HL-60 (cell line): ENCODE measurements at regions not wholly inside any gene's neighbourhood (a gene's known extent, or its start where the extent isn't known, plus 50 kb on each side); places are given as distances from the start of the nearest gene placed in this dataset.

Experiments
- DNase-seq, 2 experiments: peaks; one replicate each; pipeline ENCODE4 v3.0.0-alpha.2; 2010 to 2020; ENCODE audit warnings: low read depth in 1 of 2, low spot score in 1 of 2
- H3K27ac ChIP-seq: fragments of 250-450 bp; sonication (Bioruptor Pico); replicated peaks from 2 replicates; pipeline ENCODE4 v1.5.1; 2020; ENCODE audit warnings: mild to moderate bottlenecking, moderate library complexity
- H3K27me3 ChIP-seq: fragments of 250-450 bp; sonication (Bioruptor Pico); 2 replicates; pipeline ENCODE4 v1.5.1; 2021; ENCODE audit warnings: mild to moderate bottlenecking, moderate library complexity; ENCODE audit not compliant: insufficient read depth, poor library complexity, severe bottlenecking
- H3K4me3 ChIP-seq: replicated peaks from 2 replicates; pipeline ENCODE4 v1.5.1; 2011; ENCODE audit warnings: mild to moderate bottlenecking, control low read depth, low read length; ENCODE audit not compliant: insufficient read depth
- CTCF ChIP-seq: IDR thresholded peaks from one replicate; pipeline ENCODE4 v1.5.1; 2011; ENCODE audit warnings: low read length, control low read depth, inconsistent platforms; ENCODE audit not compliant: insufficient read depth
- GABPA ChIP-seq: IDR thresholded peaks from 2 replicates; pipeline ENCODE4 v1.6.1; 2012; ENCODE audit warnings: low read depth
- POLR2AphosphoS5 ChIP-seq: IDR thresholded peaks from 2 replicates; pipeline ENCODE4 v1.6.1; 2012; ENCODE audit warnings: low read depth
- REST ChIP-seq: IDR thresholded peaks from 2 replicates; pipeline ENCODE4 v1.6.1; 2012; ENCODE audit warnings: low read depth; ENCODE audit not compliant: insufficient replicate concordance
- SPI1 ChIP-seq: IDR thresholded peaks from 2 replicates; pipeline ENCODE4 v1.6.1; 2012; ENCODE audit warnings: low read depth, mild to moderate bottlenecking, borderline replicate concordance

- no peak overlapping the region for H3K4me3 ChIP-seq
- H3K27ac ChIP-seq = peak overlapping the region; percentile 59
- DNase-seq = peak; percentile 30 to 82
- no peaks in the 10 kb centered on the region for H3K27me3 ChIP-seq
- TF ChIP-seq REST (no peak), POLR2AphosphoS5 (peak; percentile 63)
These were observed 55.3 kb upstream of the CA12 start for GRCh38 chr15:63436872-63437375.

GRCh38 chr15:63439536-63440264 lies 58.1 kb upstream of the CA12 start:
- TF ChIP-seq REST = no peak
- no peak for TF ChIP-seq POLR2AphosphoS5
- TF ChIP-seq CTCF = no peak
- TF ChIP-seq GABPA = no peak
- TF ChIP-seq SPI1 = no peak
- DNase-seq = no peak
- H3K4me3 ChIP-seq = no peak overlapping the region
- H3K27me3 ChIP-seq = no peaks in the 10 kb centered on the region
- no peak overlapping the region for H3K27ac ChIP-seq

- Histone ChIP-seq H3K27ac (no peak overlapping the region), H3K27me3 (no peaks in the 10 kb centered on the region), H3K4me3 (no peak overlapping the region)
- TF ChIP-seq REST (no peak), SPI1 (no peak), GABPA (no peak), POLR2AphosphoS5 (no peak), CTCF (no peak)
- DNase-seq = no peak
These were observed 58.6 kb upstream of the CA12 start for GRCh38 chr15:63440265-63440648.
